Pancreas (tissue), 10 donors: ENCODE measurements at regions not wholly inside any gene's neighbourhood (a gene's known extent, or its start where the extent isn't known, plus 50 kb on each side); places are given as distances from the start of the nearest gene placed in this dataset.

Experiments
- ATAC-seq, 4 donors: fragments of 200-7000 bp; cut with Tn5 transposase; one replicate each; pipeline versions ENCODE4 v1.8.0 to v1.9.1; 2020; ENCODE audit warnings: mild to moderate bottlenecking in 4 of 4, moderate library complexity in 4 of 4
- DNase-seq, 6 donors: peaks; one replicate each; pipeline ENCODE4 v3.0.0-alpha.2; 2020
- FAIRE-seq: peaks from 2 replicates; lab custom pipeline; 2012; peaks lifted over from hg19 to GRCh38; lab: Jason Lieb, UNC
- H3K27ac ChIP-seq, 4 donors: fragments of 200-600 bp; sonication (generic); 1 replicate in 3 of 4; 2 replicates in 1 of 4; pipeline versions ENCODE4 v1.5.0 to v1.8.0; 2020
- H3K27me3 ChIP-seq, 4 donors: fragments of 200-600 bp; one replicate each; pipeline ENCODE4 v1.8.0; 2021
- H3K36me3 ChIP-seq, 3 donors: fragments of 200-600 bp; sonication (generic) in 1 of 3; one replicate each; pipeline versions ENCODE4 v1.5.0 to v1.8.0; 2020 to 2021
- H3K4me1 ChIP-seq, 3 donors: fragments of 200-600 bp; one replicate each; pipeline ENCODE4 v1.8.0; 2021
- H3K4me3 ChIP-seq, 4 donors: fragments of 200-600 bp; sonication (generic) in 2 of 4; one replicate each; pipeline versions ENCODE4 v1.5.0 to v1.8.0; 2020 to 2021
- H3K9me3 ChIP-seq, 4 donors: fragments of 200-600 bp; one replicate each; pipeline ENCODE4 v1.8.0; 2021
- CTCF ChIP-seq, 4 donors: fragments of 200-600 bp; sonication (generic) in 3 of 4; IDR thresholded peaks; one replicate each; pipeline versions ENCODE4 v1.5.0 to v1.8.0; 2021; ENCODE audit warnings: antibody characterized with exemption in 4 of 4
- WGBS, 2 donors: extraction: QIAGEN DNeasy Blood & Tissue Kit; methylation state at CpG; one replicate each; pipeline ENCODE4 v1.1.7; 2013; 5-methylcytosine and 5-hydroxymethylcytosine counted together
- intact Hi-C, 3 donors: fragments of 100-400 bp; cut with DNase I; formaldehyde crosslinking; loops; one replicate each; pipeline versions ENCODE4 v1.11.1 to v1.14.2; 2022
- donor health status: healthy with polysubstance abuse.
- donor health status: DM: no; HTN: no; CAD: no; lungs with moderate emphysema.
- donor health status: DM: no; HTN: no; CAD: no.
- donor health status: control.
- donor health status: control.
- donor health status: Bipolar disorder and iron deficiency.
- donor health status: DM: yes; HTN: yes; CAD: no.
- donor health status: DM: no; HTN: no; CAD: no.
- donor health status: DM: no; HTN: no; CAD: no.
- donor health status: DM: yes; HTN: yes; CAD: no.

GRCh38 chr4:166153548-166153947 is 280.5 kb downstream of the TLL1 start:
- H3K4me1 ChIP-seq: no peaks in the 10 kb centered on the region
- H3K4me3 ChIP-seq: no peak overlapping the region
- H3K27ac ChIP-seq: no peak overlapping the region
- H3K9me3 ChIP-seq: no peaks in the 10 kb centered on the region
- H3K27me3 ChIP-seq: no peaks in the 10 kb centered on the region
- no peaks in the 10 kb centered on the region for H3K36me3 ChIP-seq
- no peak for TF ChIP-seq CTCF (IDR thresholded peaks at IDR 0.05)
- intact Hi-C loops: no loop called here
- ATAC-seq (peak in 2 of 4 donors; percentile 30 to 55), DNase-seq (no peak), FAIRE-seq (no peak)

- intact Hi-C loops: loop anchor here in 2 of 3 donors (10.0 kb wide), 2 partner anchors 432 to 442 kb away; no protein-coding TSS in a partner anchor
These were observed 289.3 kb downstream of the TLL1 start for GRCh38 chr4:166162327-166162726.

GRCh38 chr4:166165829-166166420 is 292.9 kb downstream of the TLL1 start:
- H3K27ac ChIP-seq: no peak overlapping the region
- no peaks in the 10 kb centered on the region for H3K4me1 ChIP-seq
- DNase-seq (peak in 2 of 6 donors; percentile 16 to 33), FAIRE-seq (peak; percentile 84), ATAC-seq (peak; percentile 91 to 98 (median 94))
- no peak overlapping the region for H3K4me3 ChIP-seq
- peak; percentile 42 to 71 (median 60) for TF ChIP-seq CTCF (IDR thresholded peaks at IDR 0.05)
- intact Hi-C loops: loop anchor here in 2 of 3 donors (10.0 kb wide), 2 partner anchors 429 to 439 kb away; no protein-coding TSS in a partner anchor
- H3K27me3 ChIP-seq: no peaks in the 10 kb centered on the region
- 1 to 3% methylated on average over 7 of the region's 7 CpGs for WGBS, 2 donors
- H3K9me3 ChIP-seq: no peaks in the 10 kb centered on the region
- no peaks in the 10 kb centered on the region for H3K36me3 ChIP-seq

More at GRCh38 chr4:166162327-166162726, 289.3 kb downstream of the TLL1 start:
- TF ChIP-seq CTCF (IDR thresholded peaks at IDR 0.05): no peak
- 23 to 29% methylated on average over 4 of the region's 4 CpGs for WGBS, 2 donors
- no peak for DNase-seq
- no peak for ATAC-seq
- no peaks in the 10 kb centered on the region for H3K27me3 ChIP-seq
- H3K4me1 ChIP-seq: no peaks in the 10 kb centered on the region
- no peak overlapping the region for H3K4me3 ChIP-seq
- no peaks in the 10 kb centered on the region for H3K9me3 ChIP-seq
- H3K36me3 ChIP-seq: no peaks in the 10 kb centered on the region
- H3K27ac ChIP-seq: no peak overlapping the region
- FAIRE-seq: no peak

GRCh38 chr4:166169111-166169510 is 296.1 kb downstream of the TLL1 start:
- Histone ChIP-seq H3K27ac (no peak overlapping the region), H3K4me1 (no peaks in the 10 kb centered on the region), H3K27me3 (no peaks in the 10 kb centered on the region), H3K9me3 (no peaks in the 10 kb centered on the region), H3K36me3 (no peaks in the 10 kb centered on the region), H3K4me3 (no peak overlapping the region)
- TF ChIP-seq CTCF (IDR thresholded peaks at IDR 0.05): no peak
- intact Hi-C loops: loop anchor here in 2 of 3 donors (10.0 kb wide), 2 partner anchors 426 to 436 kb away; no protein-coding TSS in a partner anchor
- DNase-seq: no peak
- no peak for FAIRE-seq
- no peak for ATAC-seq
- 46 to 48% methylated on average over 3 of the region's 3 CpGs for WGBS, 2 donors

- H3K36me3 ChIP-seq: no peaks in the 10 kb centered on the region
- H3K4me3 ChIP-seq: no peak overlapping the region
- no peak for ATAC-seq
- intact Hi-C loops: no loop called here
- no peak overlapping the region for H3K27ac ChIP-seq
- DNase-seq: no peak
- TF ChIP-seq CTCF (IDR thresholded peaks at IDR 0.05): no peak
- 23 to 47% methylated on average over 2 of the region's 2 CpGs for WGBS, 2 donors
- no peak for FAIRE-seq
- H3K27me3 ChIP-seq: no peaks in the 10 kb centered on the region
- no peaks in the 10 kb centered on the region for H3K9me3 ChIP-seq
- H3K4me1 ChIP-seq: no peaks in the 10 kb centered on the region
These were observed 299.6 kb downstream of the TLL1 start for GRCh38 chr4:166172619-166173018.
